Activated CD8-positive, alpha-beta T cell treated with anti-CD3 and anti-CD28 coated beads, Interleukin-2, amount 10 ng/mL, durations not matched to agents 7 days and 5 days (primary cell): ENCODE measurements at regions not wholly inside any gene's neighbourhood (a gene's known extent, or its start where the extent isn't known, plus 50 kb on each side); places are given as distances from the start of the nearest gene placed in this dataset.

Experiments used
- ATAC-seq: fragments of 150-1000 bp; cut with Tn5 transposase; one replicate; pipeline ENCODE4 v1.10.0; 2021; ENCODE audit warnings: moderate library complexity
- CTCF ChIA-PET: fragments of 350-600 bp; sonication (Branson Sonifier 250); formaldehyde crosslinking; loops from one replicate; lab custom pipeline; 2021; ENCODE audit warnings: antibody characterized with exemption; lab: Charles Lee
- POLR2A ChIA-PET: fragments of 350-600 bp; sonication (Branson Sonifier 250); formaldehyde crosslinking; loops from one replicate; lab custom pipeline; 2021; ENCODE audit warnings: antibody characterized with exemption; lab: Charles Lee
- DNase-seq: peaks from one replicate; pipeline ENCODE4 v3.0.0-alpha.2; 2020
- H3K27ac Mint-ChIP-seq: one replicate; pipeline ENCODE4 v1.8.0; 2021; ENCODE audit warnings: mild to moderate bottlenecking, mixed read lengths
- H3K27me3 Mint-ChIP-seq: one replicate; pipeline ENCODE4 v1.8.0; 2021; ENCODE audit warnings: low read depth, mixed read lengths
- H3K36me3 Mint-ChIP-seq: one replicate; pipeline ENCODE4 v1.8.0; 2021; ENCODE audit warnings: low read depth, mixed read lengths
- H3K4me1 Mint-ChIP-seq: one replicate; pipeline ENCODE4 v1.8.0; 2021; ENCODE audit warnings: low read depth, mixed read lengths
- H3K4me3 Mint-ChIP-seq: one replicate; pipeline ENCODE4 v1.8.0; 2021; ENCODE audit warnings: mild to moderate bottlenecking, mixed read lengths
- H3K9me3 Mint-ChIP-seq: one replicate; pipeline ENCODE4 v1.8.0; 2022; ENCODE audit warnings: mixed read lengths; ENCODE audit not compliant: insufficient read depth

DNA sequence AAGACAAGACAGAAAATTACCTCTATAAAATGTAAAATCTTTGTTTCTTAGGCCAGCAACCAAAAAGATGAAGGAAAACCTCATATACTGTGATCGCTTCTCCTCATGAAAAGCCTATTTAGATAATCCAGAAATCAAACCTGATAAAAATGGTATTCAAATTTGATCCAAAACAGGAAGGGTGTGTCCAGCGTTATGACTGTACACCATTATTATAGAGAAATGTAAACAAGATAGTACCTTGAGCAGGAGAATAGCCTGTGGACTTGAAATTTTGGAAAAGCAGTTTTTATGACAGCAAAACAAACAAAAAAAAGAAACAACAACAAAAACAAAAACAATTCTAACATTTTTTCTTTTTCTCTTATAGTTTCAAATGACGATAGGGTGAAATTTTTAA is 1382.8 kb upstream of the CDH9 start:
- no peaks in the 10 kb centered on the region for H3K27me3 Mint-ChIP-seq
- ChIA-PET CTCF (no interaction called here), POLR2A (no interaction called here)
- no peak overlapping the region for H3K27ac Mint-ChIP-seq
- ATAC-seq (no peak), DNase-seq (no peak)
- no peaks in the 10 kb centered on the region for H3K4me1 Mint-ChIP-seq
- no peaks in the 10 kb centered on the region for H3K36me3 Mint-ChIP-seq
- H3K9me3 Mint-ChIP-seq = peaks cover 30% of the 10 kb centered on the region
- no peak overlapping the region for H3K4me3 Mint-ChIP-seq

DNA sequence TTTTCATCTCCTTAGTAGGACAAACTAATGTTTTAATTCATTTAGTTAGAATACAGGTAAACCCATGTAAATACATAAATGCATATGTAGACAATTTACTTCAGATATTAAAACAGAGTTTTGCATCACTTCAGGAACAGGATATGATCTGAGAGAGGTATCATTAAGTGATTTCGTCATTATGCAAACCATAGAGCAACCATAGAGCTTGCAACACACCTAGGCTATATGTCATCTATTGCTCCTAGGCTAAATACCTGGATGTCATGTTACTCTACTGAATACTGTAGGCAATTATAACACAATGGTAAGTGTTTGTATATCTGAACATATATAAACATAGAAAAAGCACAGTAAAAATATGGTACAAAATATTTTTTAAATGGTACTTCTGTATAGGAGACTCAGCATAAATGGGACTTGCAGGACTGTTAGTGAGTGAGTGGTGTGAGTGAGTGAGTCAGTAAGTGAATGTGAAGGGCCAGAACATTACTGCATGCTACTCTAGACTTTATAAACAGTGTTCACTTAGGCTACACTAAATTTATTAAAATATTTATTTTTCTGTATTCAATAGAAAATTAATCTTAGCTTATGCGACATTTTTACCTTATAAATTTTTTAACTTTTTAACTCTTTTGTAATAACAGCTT is 1377.5 kb upstream of the CDH9 start:
- Mint-ChIP-seq H3K9me3 (peaks cover 6% of the 10 kb centered on the region), H3K36me3 (no peaks in the 10 kb centered on the region), H3K4me1 (no peaks in the 10 kb centered on the region), H3K27ac (no peak overlapping the region), H3K4me3 (no peak overlapping the region), H3K27me3 (no peaks in the 10 kb centered on the region)
- no peak for ATAC-seq
- no peak for DNase-seq
- CTCF ChIA-PET = no interaction called here
- POLR2A ChIA-PET = no interaction called here

DNA sequence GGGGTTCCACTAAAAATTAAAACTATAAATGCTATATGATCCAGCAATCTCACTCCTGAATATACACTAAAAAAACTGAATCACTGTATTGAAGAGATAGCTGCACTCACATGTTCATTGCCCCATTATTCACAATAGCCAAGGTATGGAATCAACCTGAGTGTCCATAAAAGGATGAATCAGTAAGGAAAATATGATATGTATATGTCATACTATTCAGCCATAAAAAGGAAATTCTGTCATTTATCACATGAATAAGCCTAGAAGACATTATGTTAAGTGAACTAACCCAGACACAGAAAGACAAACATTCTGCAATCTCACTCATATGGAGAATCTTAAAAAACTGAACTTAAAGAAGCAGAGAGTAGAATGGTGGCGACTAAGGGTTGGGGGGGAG is 1376.2 kb upstream of the CDH9 start:
- Mint-ChIP-seq H3K9me3 (peaks cover 6% of the 10 kb centered on the region), H3K27ac (no peak overlapping the region), H3K4me3 (no peak overlapping the region), H3K27me3 (no peaks in the 10 kb centered on the region), H3K36me3 (no peaks in the 10 kb centered on the region), H3K4me1 (no peaks in the 10 kb centered on the region)
- no peak for DNase-seq
- ChIA-PET POLR2A (no interaction called here), CTCF (no interaction called here)
- ATAC-seq = no peak

DNA sequence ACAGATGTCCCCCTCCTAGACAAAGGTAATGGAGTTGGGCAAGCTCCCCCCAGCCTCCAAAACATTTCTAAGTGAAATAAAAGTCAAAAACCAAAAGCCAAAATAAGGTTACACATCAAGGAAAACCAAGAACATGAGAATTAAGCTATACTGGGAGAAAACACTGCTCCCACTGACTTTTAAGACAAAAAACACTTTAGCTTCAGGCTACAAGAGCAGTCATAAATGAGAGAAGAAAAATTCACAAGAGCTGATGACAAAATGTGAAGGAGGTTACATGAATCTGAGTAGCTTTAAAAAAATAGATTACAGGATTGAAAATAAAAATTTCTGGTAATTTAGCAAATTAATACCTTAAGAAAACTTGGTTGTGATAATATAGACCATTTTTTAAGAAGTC is 1370.3 kb upstream of the CDH9 start:
- ChIA-PET POLR2A (no interaction called here), CTCF (no interaction called here)
- Mint-ChIP-seq H3K27ac (no peak overlapping the region), H3K27me3 (no peaks in the 10 kb centered on the region), H3K4me1 (no peaks in the 10 kb centered on the region), H3K4me3 (no peak overlapping the region), H3K36me3 (no peaks in the 10 kb centered on the region), H3K9me3 (peaks cover 8% of the 10 kb centered on the region)
- DNase-seq = no peak
- ATAC-seq = no peak

DNA sequence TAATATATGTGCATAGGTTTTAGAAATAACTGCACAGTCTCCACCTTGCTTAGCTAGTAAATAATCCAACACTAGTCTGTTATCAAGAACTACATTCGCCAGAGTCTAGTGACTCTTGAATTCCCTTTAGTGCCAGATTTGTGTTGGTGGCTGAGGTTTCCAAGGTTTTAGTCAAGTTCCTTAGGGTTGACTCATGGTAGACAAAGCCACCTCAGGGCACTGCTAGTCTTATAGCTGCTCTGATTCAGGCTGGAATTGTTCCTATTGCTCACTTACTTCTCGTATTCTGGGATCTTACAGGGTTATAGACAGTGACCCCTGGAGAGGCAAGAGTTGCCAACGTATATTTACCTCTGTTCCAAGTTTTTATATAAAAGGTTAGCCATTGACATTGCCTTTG is 1369.8 kb upstream of the CDH9 start:
- CTCF ChIA-PET = no interaction called here
- no peak for ATAC-seq
- Mint-ChIP-seq H3K36me3 (no peaks in the 10 kb centered on the region), H3K27ac (no peak overlapping the region), H3K9me3 (peaks cover 13% of the 10 kb centered on the region), H3K4me1 (no peaks in the 10 kb centered on the region), H3K4me3 (no peak overlapping the region), H3K27me3 (no peaks in the 10 kb centered on the region)
- DNase-seq = no peak
- POLR2A ChIA-PET = no interaction called here

DNA sequence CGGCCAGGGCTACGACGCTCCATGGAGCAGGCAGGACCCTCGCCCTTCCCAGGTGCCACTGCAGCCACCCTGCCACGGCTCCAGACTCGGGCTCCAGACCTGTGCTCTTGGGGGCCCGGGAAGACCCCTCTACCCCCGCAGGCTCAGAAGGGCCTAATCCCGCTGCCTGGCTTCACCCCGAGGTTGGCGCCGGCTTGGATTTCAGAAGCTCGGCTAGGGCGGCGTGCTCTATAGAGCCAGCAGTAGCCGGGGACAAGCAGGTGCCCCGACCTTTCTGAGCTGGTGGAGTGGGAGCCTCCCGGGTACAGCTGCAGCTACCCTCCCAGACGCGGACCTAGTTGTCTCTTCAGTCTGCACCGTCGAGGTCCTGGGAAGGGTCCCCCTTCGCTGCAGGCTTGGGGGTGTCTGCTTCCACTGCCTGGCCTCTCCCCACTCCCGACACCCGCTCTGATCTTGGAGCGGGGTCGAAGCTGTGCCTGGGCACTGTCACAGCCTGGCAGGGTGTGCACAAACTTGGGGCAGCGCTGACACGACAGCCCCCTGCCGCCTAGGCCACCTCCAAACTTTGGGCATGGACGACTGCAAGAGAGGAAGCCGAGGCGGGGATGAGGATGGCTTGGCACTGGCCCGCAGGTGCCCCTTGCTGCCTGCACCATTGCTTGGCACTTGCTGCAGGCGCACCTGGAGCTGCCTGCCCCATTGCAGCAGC is 1366.1 kb upstream of the CDH9 start:
- Mint-ChIP-seq H3K4me3 (no peak overlapping the region), H3K27me3 (no peaks in the 10 kb centered on the region), H3K4me1 (no peaks in the 10 kb centered on the region), H3K27ac (no peak overlapping the region), H3K36me3 (no peaks in the 10 kb centered on the region), H3K9me3 (peaks cover 29% of the 10 kb centered on the region)
- POLR2A ChIA-PET = no interaction called here
- DNase-seq (no peak), ATAC-seq (no peak)
- CTCF ChIA-PET = no interaction called here

DNA sequence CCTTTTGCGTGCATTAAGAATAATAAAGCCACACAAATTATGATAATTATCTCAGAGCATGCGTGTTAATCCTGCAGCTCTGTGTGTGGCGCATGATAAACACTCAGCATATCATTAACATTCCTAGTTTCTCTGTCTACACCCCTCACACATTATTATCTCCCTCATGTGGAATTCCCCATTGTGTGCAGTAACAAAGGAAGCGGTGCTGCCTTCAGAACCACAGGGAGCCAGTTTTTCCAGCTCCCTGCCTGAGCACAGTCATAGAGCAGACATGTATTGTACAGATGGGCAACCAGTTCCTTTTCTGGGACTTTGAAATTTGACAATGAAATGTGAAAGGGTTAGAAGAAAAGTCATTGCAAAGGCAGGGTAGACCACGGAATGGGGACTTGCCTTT is 1365.5 kb upstream of the CDH9 start:
- no peaks in the 10 kb centered on the region for H3K27me3 Mint-ChIP-seq
- ChIA-PET CTCF (no interaction called here), POLR2A (no interaction called here)
- H3K4me1 Mint-ChIP-seq = no peaks in the 10 kb centered on the region
- no peak for DNase-seq
- H3K36me3 Mint-ChIP-seq = no peaks in the 10 kb centered on the region
- no peak for ATAC-seq
- H3K4me3 Mint-ChIP-seq = no peak overlapping the region
- H3K27ac Mint-ChIP-seq = no peak overlapping the region
- H3K9me3 Mint-ChIP-seq = peaks cover 32% of the 10 kb centered on the region

DNA sequence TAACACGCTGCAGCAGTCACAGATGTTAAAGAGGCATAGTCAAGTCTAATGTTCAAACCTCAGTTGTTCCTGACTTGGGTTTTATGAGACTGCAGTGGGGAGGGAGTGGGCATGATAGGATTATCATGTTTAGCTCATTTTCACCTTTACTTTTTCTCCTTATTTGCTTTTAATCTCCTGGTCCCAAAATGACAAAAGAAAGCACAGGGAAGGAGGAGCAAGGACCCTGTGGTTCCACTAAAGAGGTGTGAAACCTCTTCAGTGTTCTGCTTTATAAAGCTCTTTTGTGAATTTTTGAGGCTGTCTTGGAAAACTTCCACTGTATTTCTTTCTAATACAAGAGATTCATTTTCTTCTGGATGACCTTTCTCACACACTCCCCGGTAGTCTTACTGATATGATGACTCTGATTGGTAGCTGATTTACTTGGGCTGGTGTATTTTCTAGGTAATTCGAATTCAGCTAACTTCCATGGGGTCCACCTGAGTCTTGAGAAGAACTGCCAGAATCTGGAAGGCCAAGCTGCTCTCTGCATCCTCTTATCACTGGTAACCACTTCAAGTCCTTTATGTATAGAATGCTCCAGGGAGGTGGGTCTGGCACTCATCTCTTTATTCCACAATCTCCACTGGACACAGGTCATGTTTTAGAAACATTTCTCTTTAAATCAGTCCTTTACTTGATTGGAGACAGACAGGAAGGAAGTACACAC is 1364.4 kb upstream of the CDH9 start:
- CTCF ChIA-PET = no interaction called here
- no peaks in the 10 kb centered on the region for H3K36me3 Mint-ChIP-seq
- no peaks in the 10 kb centered on the region for H3K4me1 Mint-ChIP-seq
- DNase-seq = no peak
- H3K27ac Mint-ChIP-seq = no peak overlapping the region
- POLR2A ChIA-PET = no interaction called here
- no peaks in the 10 kb centered on the region for H3K27me3 Mint-ChIP-seq
- H3K4me3 Mint-ChIP-seq = no peak overlapping the region
- peaks cover 34% of the 10 kb centered on the region for H3K9me3 Mint-ChIP-seq
- no peak for ATAC-seq

DNA sequence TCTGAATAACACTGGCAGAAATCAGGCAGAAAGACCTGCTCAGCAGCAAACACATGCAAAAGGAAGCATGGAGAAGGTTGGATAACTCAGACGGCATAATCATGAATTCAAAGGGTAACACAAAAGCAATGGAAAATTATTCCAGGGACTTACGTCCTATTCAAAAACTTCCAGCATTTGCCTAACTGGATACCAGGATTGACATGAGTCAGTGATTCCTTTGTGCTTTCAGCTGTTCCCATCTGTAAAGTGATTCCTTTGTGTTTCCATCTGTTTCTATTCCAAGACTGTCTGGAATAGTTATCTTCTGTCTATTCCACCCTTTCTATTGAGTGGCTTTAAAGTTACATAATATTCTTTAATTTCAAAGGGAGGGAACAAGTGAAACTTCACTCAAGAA is 1361.7 kb upstream of the CDH9 start:
- no peaks in the 10 kb centered on the region for H3K36me3 Mint-ChIP-seq
- DNase-seq (no peak), ATAC-seq (no peak)
- H3K9me3 Mint-ChIP-seq = peaks cover 34% of the 10 kb centered on the region
- no peaks in the 10 kb centered on the region for H3K27me3 Mint-ChIP-seq
- POLR2A ChIA-PET = no interaction called here
- no peak overlapping the region for H3K4me3 Mint-ChIP-seq
- no peak overlapping the region for H3K27ac Mint-ChIP-seq
- CTCF ChIA-PET = no interaction called here
- no peaks in the 10 kb centered on the region for H3K4me1 Mint-ChIP-seq

DNA sequence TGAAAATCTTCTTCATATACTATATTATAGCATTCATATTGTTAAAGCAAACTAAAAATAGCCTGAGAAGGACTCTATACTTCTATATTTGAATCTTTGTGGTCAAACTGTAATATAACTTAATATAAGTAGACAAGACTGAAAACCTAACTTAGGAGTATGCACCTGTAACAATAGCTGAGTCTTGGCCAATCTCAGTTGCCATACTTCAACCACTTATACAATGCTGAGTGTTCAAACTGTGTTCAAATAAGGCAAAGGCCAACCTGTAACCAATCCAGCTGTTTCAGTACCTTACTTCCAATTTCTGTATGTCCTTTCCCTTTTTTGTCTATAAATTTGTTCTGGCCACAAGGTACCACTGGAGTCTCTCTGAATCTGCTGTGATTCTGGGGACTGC is 1360.8 kb upstream of the CDH9 start:
- POLR2A ChIA-PET = no interaction called here
- CTCF ChIA-PET = no interaction called here
- Mint-ChIP-seq H3K9me3 (peaks cover 40% of the 10 kb centered on the region), H3K4me1 (no peaks in the 10 kb centered on the region), H3K27me3 (no peaks in the 10 kb centered on the region), H3K4me3 (no peak overlapping the region), H3K27ac (no peak overlapping the region), H3K36me3 (no peaks in the 10 kb centered on the region)
- ATAC-seq (no peak), DNase-seq (no peak)

DNA sequence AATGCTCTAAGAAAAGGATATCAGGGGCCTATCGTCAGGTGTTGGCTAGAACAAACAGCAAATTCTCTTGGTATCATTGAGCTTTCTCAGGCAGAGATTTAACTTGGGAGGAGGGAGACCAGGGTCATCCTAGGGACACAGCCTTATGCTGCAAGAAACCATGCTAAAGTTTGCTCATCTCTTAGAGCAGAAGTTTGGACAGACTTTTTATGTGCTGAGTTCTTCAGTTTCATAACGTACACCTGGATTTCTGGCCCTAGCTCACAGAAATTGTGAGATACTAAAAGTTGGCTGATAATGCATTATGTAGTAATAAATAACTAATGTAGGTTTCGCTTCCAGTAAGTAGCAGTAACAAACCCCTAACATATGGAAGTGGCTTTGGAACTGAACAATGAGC is 1359.8 kb upstream of the CDH9 start:
- POLR2A ChIA-PET = no interaction called here

DNA sequence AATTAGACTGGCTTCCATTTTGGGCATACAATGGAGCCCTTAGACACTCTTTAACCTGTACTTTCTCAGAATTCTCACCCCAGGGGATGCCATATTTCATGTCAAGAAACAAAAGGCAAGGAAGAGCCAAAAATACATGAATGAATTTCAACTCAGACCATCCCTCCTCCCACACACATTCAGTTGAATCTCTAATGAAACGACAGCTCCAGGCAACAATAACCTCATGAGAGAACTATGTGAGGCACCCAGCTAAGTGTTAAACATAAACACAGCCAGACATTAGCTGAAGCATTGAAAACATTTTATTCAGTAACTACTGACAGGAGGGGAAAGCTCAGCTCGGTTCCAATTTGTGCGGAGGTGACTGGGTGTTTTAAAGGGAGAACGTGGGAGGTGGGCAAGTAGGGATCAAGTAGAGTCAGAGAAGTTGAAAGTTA is 1359.1 kb upstream of the CDH9 start:
- ATAC-seq (no peak), DNase-seq (no peak)
- ChIA-PET POLR2A (no interaction called here), CTCF (no interaction called here)
- Mint-ChIP-seq H3K4me3 (no peak overlapping the region), H3K36me3 (no peaks in the 10 kb centered on the region), H3K9me3 (peaks cover 27% of the 10 kb centered on the region), H3K27me3 (no peaks in the 10 kb centered on the region), H3K4me1 (no peaks in the 10 kb centered on the region), H3K27ac (no peak overlapping the region)

More for the DNA sequence above, 1359.8 kb upstream of the CDH9 start:
- no peaks in the 10 kb centered on the region for H3K27me3 Mint-ChIP-seq
- H3K9me3 Mint-ChIP-seq = peaks cover 32% of the 10 kb centered on the region
- DNase-seq (no peak), ATAC-seq (no peak)
- CTCF ChIA-PET = no interaction called here
- no peaks in the 10 kb centered on the region for H3K36me3 Mint-ChIP-seq
- no peak overlapping the region for H3K4me3 Mint-ChIP-seq
- H3K4me1 Mint-ChIP-seq = no peaks in the 10 kb centered on the region
- H3K27ac Mint-ChIP-seq = no peak overlapping the region
